KG1 (cell line): ENCODE measurements at regions not wholly inside any gene's neighbourhood (a gene's known extent, or its start where the extent isn't known, plus 50 kb on each side); places are given as distances from the start of the nearest gene placed in this dataset.

Experiments
- DNase-seq: peaks from one replicate; lab custom pipeline; 2025; lab: John Stamatoyannopoulos, UW

- no peak for DNase-seq
Measured at GRCh38 chr18:24791751-24792545, 331.5 kb downstream of the HRH4 start.

- DNase-seq = no peak
Measured at GRCh38 chr18:24793742-24794141, 333.3 kb downstream of the HRH4 start.

- DNase-seq = no peak
Measured at GRCh38 chr18:24795129-24795528, 334.7 kb downstream of the HRH4 start.

GRCh38 chr18:24797981-24798380, 337.5 kb downstream of the HRH4 start:
- DNase-seq = no peak

GRCh38 chr18:24799176-24799575, 338.7 kb downstream of the HRH4 start:
- no peak for DNase-seq

GRCh38 chr18:24799720-24800119, 339.3 kb downstream of the HRH4 start:
- DNase-seq = no peak

- no peak for DNase-seq
Measured at GRCh38 chr18:24801001-24801400, 340.6 kb downstream of the HRH4 start.

GRCh38 chr18:24802456-24802855, 342.0 kb downstream of the HRH4 start:
- no peak for DNase-seq

GRCh38 chr18:24805156-24805555, 344.7 kb downstream of the HRH4 start:
- no peak for DNase-seq

- no peak for DNase-seq
Measured at GRCh38 chr18:24809173-24809950, 348.9 kb downstream of the HRH4 start.

GRCh38 chr18:24810561-24811305, 350.3 kb downstream of the HRH4 start:
- no peak for DNase-seq

GRCh38 chr18:24811950-24812681, 351.7 kb downstream of the HRH4 start:
- no peak for DNase-seq

GRCh38 chr18:24814521-24814920, 354.1 kb downstream of the HRH4 start:
- no peak for DNase-seq

- DNase-seq = no peak
Measured at GRCh38 chr18:24817150-24817549, 356.7 kb downstream of the HRH4 start.

GRCh38 chr18:24817587-24818371, 357.3 kb downstream of the HRH4 start:
- DNase-seq = no peak

- no peak for DNase-seq
Measured at GRCh38 chr18:24818441-24818840, 358.0 kb downstream of the HRH4 start.

GRCh38 chr18:24819141-24819890, 358.9 kb downstream of the HRH4 start:
- no peak for DNase-seq

GRCh38 chr18:24825397-24825796, 365.0 kb downstream of the HRH4 start:
- no peak for DNase-seq

- no peak for DNase-seq
Measured at GRCh38 chr18:24826605-24827004, 366.2 kb downstream of the HRH4 start.

- no peak for DNase-seq
Measured at GRCh38 chr18:24827501-24827900, 367.1 kb downstream of the HRH4 start.
